Hepatic stellate cell (primary cell): ENCODE measurements at regions not wholly inside any gene's neighbourhood (a gene's known extent, or its start where the extent isn't known, plus 50 kb on each side); places are given as distances from the start of the nearest gene placed in this dataset.
"Not testable (repeated sequence)": the region's sequence is repeated elsewhere in the genome, so short reads cannot be mapped to it uniquely, and the experiment has no call there.

Experiments
- DNase-seq: peaks from one replicate; pipeline ENCODE4 v3.0.0; 2011; ENCODE audit warnings: low spot score

DNA sequence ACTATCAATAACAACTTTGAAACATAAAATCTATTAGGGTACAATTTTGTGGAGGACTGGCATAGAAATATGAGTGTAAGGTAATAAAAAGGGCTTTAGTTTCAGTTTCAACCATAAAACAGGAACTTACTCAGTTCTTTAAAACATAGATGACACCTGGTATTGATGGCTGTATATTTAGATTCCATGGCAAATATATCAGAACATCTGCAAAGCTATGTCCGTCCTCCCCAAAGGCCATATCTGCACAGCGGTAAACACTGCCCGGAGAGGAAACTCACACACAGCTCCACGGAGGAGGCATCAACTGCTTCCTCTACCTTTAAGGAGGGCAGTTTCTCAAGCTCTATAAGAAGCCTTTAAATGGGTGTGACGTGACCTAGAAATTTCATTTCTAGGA lies 993.3 kb downstream of the BRD1 start:
- no peak for DNase-seq

DNA sequence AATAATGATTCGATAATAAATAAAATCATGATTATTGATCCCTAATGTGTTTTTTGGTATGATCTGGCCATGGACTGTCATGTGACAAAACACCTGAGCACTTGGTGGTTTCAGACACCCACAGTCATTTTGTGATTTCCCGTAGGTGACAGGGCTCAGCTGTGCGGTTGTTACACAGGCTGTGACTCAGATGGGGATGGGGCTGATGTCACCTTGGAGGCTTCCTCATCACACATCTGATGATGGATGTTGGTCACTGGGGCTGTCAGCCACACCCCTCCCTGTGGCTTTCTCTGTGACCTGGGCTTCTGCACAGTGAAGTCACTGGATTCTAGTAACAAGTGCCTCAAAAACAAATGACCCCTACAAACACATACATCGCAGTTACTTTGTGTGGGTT lies 995.1 kb downstream of the BRD1 start:
- no peak for DNase-seq

DNA sequence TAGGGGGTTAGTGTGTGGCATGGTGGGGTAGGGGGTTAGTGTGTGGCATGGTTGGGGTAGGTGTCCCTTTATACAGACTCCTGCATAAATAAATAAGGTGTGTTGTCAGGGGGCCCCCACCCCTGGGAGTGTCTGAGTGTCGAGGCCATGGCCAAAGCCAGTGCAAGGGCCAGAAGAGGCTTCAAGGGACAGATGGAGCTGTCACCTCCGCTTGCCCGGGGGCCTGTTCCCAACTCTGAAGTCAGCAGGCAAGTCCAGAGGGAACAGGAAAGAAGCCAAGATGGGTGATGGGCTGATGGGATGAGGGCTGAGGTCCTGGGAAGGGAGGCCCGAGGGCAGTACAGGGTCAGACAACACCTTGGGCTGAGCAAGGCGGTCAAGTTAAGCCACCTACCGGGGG lies 997.8 kb downstream of the BRD1 start:
- no peak for DNase-seq

DNA sequence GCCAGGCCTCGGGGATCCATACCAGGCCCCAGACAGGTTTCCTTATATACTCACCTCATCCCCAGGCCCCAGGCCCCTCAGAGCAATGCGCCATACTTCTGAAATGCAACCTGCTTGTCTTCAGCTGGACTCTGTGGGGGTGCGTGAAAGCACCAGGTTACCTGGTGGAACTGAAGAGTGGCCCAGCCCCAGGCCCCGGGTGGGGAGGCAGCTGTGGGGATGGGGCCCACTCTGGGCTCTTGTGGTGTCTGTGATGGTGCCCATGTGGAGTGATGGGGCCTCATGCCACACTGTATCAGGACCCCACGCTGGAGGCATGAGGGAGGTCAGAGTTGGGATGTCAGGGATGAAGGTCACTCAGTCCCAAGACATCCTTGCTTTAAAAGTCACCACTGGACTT lies 999.0 kb downstream of the BRD1 start:
- no peak for DNase-seq

DNA sequence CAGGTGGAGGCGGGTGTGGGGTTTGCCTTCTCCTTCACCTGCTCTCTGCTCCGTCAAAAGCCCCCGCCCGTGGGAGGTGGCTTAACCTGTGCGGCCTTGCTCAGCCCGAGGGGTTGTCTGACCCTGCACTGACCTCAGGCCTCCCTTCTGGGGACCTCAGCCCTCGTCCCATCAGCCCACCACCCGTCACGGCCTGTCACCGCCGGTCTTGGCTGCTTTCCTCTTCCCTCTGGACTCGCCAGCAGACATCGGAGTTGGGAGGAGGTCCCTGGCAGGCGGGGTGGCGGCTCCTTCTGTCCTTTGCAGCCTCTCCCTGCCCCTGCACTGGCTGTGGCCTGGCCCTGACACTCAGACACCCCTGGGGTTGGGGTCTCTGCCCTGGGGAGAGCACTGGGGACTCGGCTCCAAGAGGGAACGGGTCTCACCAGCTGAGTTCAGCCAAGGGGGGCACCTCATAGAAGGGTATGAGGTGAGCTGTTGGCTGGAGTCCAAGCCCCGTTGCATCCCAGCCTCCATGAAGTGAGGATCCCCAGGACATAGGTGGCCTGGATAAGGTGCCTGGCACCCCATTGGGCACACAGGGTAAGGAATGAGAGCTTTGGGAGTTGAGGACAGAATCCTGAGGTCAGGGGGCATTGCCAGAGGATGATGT lies 999.6 kb downstream of the BRD1 start:
- DNase-seq, result no peak

DNA sequence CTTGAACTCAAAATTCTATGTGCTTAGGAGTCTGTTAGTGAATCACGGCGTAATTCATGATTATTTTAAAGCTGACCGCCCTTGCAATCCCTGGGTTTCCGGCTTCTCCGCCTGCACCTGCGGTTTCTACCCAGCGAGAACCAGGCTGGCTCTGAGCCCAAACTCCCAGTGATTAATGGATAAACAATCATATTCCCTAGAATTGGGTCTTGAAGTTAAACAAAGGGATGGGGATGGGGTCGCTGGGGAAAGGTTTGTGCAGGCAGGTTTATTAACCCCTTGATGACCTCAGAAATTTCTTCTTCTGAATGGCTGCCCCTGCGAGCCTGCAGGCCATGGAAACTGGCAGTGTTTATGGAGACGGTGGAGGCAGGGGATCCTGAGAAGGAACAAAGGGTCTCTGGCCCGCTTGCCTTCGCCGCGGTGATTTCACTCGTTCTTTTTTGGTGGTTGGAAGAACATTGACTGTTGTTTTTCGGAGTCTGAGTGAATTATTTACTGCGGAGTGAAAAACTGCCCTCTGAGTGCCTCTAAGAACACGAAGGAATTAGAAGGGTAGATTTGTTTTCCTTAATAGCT lies 1000.3 kb downstream of the BRD1 start:
- DNase-seq, result no peak

DNA sequence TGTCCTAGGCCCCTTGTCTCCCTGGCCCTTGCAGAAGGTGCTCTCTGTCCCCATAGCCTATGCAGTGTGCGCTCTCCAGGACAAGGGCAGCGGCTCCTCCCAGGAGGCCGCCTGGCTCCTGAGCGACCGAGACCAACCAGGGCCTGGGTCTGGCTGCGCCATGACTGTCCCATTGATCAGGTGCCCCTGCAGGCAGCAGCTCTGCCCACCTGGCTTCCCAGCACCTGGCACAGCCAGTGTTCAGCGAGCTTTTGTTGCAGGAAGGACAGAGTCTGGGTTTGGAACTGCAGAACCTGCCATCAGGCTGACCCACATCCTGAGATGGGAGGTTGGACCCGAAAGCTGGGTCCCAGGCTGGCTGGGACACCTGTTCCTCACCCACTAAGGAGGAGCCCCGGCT lies 1001.1 kb downstream of the BRD1 start:
- DNase-seq, result no peak

DNA sequence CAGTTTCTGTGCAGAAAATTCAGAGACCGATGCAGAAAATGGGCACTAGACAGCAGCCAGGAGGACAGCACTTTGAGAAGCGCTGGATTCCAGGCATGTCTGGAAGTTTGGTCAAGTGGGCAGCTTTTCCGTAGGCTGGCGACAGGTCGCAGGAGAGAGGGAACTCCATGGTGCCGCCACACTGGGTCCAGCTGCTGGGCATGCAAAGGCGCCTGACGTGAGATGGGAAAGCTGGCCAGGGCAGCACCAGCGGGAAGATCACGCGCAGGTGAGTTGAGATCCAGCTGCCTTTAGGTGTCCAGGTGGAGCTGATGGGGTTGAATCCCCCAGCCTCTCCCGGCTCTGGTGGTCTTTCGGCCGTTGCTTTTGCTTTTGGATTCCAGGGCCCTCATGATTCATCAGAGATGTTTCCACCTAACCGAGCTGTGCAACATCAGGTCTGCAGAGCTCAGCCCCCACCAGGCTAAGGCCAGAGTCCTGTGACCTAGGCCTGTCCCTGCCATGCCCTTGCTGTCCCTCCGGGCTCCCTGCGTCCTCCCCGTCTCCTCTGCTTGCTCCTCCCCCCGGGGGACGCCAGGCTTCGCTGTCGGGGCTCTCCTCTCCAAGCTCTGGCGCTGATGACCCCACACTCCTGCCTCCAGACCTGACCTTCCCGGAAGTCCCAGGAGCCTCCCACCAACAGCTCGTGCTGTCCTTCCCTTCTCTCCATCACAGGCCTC lies 1001.7 kb downstream of the BRD1 start:
- no peak for DNase-seq

DNA sequence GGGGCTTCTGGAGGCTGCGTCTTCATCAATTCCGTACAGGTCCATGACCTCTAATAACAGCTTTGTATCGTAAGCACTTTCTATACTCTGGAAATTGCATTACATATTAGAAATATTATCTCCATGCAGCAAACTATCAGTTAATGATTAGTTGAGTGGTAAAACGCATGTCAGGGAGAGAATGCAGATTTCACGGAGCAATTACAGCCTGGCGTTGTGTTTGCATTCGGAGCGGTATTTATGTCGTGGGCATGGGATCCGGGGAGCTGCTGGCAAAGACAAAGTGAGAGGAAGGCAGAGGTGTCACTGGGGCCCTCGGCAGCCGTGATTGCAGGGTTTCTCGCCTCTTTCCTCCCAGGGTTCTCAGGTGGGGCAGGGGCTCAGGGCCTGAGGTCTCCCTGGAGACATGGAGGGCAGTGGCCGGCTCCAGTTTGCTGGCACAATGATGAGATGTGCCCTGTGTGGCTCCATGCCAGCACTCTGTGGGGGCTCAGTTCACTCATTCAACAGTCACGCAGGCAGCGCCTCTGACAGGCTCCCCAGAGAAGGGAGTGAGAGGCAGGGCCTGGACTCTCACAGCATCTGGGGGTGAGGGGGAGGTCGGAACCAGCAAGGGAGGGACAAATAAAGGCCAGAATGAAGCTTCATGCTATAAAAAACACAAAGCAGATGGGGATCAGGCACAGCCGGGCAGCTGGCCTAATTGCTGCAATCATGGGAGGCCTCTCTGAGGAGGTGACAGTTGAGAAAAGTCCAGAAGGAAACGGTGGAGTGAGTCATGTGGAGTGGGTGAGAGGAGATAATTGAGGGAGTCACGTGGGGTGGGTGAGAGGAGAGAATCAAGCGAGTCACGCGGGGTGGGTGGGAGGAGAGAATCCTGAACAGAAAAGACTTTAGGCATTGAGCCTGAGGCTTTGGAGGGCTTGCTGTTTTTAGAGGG lies 1002.7 kb downstream of the BRD1 start:
- no peak for DNase-seq

DNA sequence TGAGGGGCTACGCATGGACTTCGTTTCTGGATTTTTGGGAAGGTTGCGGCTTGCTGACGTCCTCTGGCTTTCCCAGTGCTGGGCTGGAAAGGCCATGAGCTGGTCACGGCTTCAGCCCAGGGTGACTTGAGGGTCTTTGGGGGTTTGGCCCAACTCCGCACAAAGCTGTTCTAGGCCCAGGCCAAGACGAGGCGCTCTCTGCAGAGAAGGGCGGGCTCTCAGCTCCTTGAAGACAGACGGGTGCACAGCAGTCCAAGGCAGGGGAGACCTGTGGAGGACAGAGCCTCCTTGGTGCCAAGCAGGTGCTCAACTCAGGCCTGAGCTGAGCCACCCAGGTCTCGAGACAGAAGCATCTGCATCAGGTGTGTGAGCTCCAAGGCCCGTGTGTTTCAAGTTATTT lies 1003.7 kb downstream of the BRD1 start:
- DNase-seq, result no peak

DNA sequence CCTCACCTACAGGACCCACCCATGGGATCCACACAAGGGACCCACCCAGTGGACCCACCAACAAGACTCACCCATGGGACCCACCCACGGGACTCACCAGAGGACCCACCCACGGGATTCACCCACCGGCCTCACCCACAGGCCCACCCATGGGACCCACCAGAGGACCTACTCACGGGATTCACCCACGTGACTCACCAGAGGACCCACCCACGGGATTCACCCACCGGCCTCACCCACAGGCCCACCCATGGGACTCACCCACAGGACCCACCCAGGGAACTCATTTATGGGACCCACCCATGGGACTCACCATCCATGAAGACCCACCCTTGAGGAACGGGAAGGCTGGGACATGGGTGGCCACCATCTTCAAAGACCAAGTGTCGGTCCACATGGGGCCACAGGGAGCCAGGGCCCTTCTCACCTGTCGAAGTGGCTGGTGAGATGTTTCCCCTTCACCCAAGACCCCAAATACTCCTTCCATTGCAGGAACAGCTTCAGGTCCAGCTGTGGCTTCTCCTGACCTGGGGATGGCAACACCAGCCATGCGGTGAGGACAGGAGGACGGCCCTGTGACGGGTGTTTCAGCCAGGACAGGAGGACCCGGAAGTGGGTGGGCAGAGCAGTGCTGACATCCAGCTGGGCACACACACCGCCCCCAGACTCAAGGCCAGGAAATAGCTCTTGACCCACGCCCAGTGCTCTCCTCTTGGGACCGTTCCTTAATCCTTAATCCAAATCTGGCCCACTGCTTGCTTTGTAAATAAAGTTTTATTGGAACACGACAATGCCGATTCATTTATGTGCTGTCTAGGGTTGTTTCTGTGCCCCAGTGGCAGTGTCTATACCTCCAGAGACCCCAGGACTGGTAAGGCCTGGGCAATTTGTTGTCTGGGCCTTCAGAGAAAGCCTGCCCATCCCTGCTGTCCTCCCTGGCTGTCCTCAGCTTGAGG lies 1005.1 kb downstream of the BRD1 start:
- no peak for DNase-seq

DNA sequence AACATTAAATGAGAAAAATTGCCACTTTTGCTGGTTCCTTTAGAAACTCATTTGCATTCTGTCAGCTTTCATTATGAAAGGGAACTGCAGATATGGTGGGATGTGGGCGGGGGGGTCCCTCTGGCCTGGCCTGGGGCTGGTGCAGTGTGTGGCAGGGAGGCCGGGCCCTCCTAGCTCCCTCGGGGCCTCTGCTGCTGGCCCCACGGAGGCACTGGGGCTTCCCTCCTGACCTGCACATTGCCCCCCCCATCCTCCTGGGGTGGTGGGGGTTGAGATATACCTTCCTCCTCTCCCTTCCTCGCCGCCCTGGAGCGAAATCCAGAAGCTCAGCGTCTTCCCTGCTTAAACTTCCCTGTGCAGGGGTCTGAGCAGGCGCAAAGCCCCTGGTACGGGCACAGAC lies 1005.9 kb downstream of the BRD1 start:
- no peak for DNase-seq

DNA sequence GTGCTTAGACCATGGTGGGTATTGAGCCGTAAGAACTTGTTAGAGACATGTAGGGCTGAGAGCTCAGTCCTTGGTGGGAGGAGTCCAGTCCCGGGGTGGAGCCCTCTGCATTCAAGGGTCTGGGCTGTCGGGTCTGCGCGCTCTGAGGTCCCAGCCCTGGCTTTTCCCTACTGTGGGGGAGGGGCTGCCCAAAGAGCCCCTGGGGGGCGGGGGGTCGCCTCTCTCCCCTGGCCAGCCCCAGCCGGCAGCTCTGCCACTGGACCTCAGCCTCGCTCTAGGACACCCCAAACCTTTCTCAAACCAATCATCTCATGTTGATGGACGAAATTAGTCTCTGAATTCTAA lies 1006.4 kb downstream of the BRD1 start:
- no peak for DNase-seq

DNA sequence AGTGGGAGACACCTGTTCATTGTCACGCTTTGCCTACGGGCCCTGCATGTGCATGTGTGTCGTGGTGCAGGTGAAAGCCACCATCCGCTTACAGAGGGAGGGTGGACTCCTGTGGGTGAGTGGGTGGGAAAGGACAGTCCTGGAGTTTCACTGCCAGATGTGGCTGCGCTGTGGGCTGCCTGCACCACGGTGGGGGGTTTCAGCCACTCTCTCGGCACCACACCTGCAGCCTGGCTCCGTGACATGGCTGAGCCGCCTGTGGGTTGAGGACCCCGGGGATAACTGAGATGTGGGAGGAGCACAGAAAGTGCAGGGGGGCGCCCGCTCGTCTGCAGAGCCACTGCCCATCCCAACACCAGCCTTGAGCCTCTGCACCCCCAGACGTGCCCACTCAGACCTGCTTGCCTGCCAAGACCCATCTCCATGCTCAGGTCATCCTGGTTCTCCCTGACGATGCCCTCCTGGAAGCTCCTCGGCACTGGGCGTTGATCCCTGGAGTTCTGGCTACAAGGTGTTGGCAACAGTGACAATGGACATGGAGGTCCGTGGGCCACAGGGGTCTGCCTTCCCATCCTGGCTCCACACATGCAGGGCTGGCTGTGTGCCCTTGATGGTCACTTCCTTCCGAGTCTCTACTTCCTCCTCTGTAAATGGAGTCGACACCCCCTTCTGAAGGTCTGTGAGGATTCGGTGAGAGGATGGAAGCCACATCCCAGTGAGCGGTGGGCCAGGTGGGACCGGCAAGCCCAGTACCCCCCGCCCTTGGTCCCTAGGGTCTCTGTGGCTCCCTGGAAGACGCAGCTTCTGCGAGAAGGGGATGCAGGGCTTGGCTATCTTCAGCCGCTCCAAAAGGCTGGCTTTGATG lies 1007.0 kb downstream of the BRD1 start:
- DNase-seq, result no peak

DNA sequence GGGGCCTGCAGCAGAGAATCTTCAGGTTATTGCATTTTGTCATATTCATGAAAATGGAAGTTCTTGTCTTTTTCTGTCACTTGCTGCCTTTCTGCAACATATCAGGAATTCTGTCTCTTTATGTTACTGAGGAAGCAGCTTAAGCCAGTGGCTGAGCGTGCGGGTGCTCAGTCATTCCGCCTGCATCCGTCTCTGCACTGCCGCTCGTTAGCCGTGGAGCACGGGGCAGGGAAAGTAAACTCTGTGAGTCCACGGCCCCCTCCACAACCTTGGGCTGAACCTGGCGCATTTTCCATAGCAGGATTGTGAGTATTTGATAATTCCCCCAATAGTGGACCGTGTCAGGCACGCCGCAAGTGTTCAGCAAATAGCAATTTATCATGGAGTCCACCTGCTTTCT lies 1007.7 kb downstream of the BRD1 start:
- no peak for DNase-seq

DNA sequence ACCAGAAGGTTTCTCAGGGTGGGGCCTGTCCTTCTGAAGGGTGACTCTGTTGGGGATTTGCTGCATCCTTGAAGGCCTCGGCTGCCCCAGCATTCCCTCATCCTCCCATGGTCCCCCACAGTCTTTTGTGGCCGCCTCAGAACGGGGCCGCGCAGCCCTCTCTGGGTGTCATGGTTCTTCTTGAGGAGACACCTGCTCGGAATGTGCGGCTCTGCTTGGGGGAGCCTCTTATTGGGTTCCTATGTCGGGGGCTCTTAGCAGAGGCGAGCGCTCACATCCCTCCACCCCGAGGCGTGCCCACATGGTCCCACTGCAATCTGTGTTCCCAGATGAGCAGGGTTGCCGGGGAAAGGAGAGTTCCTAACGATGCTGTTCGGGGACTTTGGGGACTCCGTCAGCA lies 1008.4 kb downstream of the BRD1 start:
- no peak for DNase-seq

DNA sequence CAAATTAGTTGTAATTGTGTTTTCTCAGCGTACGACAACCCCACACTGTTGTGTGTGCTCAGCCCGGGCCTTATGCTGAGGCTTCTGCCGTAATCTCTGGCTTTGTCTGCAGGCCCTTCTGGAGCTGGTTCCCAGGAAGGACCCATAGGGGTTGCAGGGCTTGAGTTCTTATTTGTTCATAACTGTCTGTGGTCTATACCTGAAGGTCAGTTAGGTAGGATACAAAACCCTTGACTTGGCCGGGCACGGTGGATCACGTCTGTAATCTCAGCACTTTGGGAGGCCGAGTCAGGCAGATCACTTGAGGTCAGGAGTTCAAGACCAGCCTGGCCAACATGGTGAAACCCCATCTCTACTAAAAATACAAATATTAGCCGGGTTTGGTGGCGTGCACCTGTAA lies 1010.2 kb downstream of the BRD1 start:
- DNase-seq, result not testable (repeated sequence)

DNA sequence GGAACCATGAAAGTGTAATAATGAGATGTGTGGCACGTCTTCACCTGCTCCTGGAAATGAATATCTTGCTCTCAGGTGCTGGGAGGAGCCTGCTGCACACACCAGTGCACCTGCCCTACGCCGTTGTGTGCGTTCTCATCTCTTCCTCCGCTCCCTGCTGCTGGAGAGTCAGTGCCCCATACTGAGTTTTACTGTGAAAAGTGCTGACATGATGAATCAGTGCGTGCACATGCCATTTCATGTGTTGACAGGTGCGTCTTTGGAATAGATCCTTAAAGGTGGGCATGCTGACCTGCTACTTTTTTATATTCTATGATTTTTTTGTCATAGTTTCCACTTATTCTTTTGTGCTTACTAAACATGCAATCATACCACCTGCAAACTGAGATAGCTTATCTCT lies 1015.8 kb downstream of the BRD1 start:
- DNase-seq, result no peak

DNA sequence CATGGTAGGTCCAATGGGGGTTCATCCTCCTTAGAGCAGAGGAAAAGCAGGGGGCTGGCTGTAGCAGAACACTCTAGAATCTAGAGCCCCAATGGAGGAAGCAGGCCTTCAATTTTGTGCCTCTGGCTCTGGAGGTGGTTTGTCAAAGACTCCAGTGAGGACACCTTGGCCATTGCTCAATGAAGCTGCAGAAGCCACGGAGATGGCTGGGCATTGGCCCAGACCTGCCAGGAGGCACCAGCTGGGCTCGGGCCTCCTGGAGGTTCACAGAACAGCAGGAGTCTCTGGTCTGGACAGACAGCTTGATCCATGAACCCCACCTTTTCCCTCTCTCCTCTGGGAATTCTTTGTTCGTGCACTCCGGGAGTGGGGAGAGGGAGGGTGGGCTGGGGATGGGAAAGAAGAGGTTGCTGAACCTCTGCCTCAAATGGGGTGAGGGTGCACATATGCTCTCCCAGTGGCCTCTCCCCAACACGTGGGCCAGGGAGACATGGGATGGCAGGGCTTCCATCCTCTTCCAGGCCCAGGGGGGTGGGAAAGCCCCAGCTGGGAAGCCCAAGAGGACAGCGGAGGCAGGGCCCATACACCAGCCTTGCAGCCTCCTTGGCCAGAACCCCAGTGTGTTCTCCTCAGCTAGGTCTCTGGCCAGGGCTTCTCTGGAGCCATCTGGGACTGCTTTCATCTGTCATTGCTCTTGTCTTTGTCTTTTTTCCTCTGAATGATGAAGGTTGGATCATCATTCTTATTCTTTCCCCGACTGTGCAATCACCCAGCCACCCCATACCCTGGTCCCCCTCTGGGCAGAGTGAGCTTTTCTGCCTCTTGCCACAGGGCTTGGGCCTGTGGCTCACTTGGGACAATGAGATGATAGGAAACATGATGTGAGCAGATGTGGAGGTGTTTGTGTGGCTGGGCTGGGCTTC lies 1019.4 kb downstream of the BRD1 start:
- DNase-seq, result no peak

DNA sequence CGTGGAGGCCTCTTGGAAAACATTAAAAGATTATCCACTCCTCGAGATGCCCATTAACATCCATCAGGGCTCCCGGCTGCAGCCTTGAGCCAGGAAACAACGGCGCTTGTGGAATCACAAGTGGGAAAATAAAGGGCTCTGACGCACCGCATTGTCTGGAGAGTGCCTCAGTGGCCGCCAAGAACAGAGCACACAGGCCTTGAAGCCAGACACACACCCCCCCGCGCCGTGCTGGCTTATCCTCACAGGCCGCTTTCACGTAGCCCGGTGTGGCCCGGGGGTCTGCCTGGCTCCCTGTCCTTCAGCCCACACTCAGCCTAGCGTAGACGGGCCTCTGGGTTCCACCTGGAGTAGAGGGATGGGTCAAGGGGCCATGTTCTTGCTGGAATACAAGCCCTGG lies 1020.5 kb downstream of the BRD1 start:
- DNase-seq, result no peak
